Hematopoietic multipotent progenitor cell treated with erythropoietin and hydrocortisone succinate and interleukin-3 and kit ligand, for 6 days (in vitro differentiated cells): ENCODE measurements at regions not wholly inside any gene's neighbourhood (a gene's known extent, or its start where the extent isn't known, plus 50 kb on each side); places are given as distances from the start of the nearest gene placed in this dataset.
"Not testable (repeated sequence)": the region's sequence is repeated elsewhere in the genome, so short reads cannot be mapped to it uniquely, and the experiment has no call there.

Experiments
- DNase-seq: peaks from one replicate; pipeline ENCODE4 v3.0.0-alpha.2; 2015

GRCh38 chr21:27578741-27579265 lies 611.9 kb upstream of the ADAMTS5 start:
- no peak for DNase-seq

- no peak for DNase-seq
Measured at GRCh38 chr21:27572696-27573095, 605.8 kb upstream of the ADAMTS5 start.

GRCh38 chr21:27571706-27572105 lies 604.8 kb upstream of the ADAMTS5 start:
- no peak for DNase-seq

- DNase-seq, result no peak
Measured at GRCh38 chr21:27570306-27570868, 603.5 kb upstream of the ADAMTS5 start.

GRCh38 chr21:27569831-27570230 lies 602.9 kb upstream of the ADAMTS5 start:
- DNase-seq, result no peak

GRCh38 chr21:27569091-27569490 lies 602.2 kb upstream of the ADAMTS5 start:
- DNase-seq, result no peak

- no peak for DNase-seq
Measured at GRCh38 chr21:27567381-27567780, 600.5 kb upstream of the ADAMTS5 start.

- no peak for DNase-seq
Measured at GRCh38 chr21:27566521-27566920, 599.6 kb upstream of the ADAMTS5 start.

- no peak for DNase-seq
Measured at GRCh38 chr21:27565364-27565763, 598.5 kb upstream of the ADAMTS5 start.

GRCh38 chr21:27564684-27565301 lies 597.9 kb upstream of the ADAMTS5 start:
- DNase-seq, result peak; percentile 25

GRCh38 chr21:27562303-27562702 lies 595.4 kb upstream of the ADAMTS5 start:
- DNase-seq, result no peak

- DNase-seq, result no peak
Measured at GRCh38 chr21:27561116-27561515, 594.2 kb upstream of the ADAMTS5 start.

GRCh38 chr21:27557356-27557755 lies 590.5 kb upstream of the ADAMTS5 start:
- no peak for DNase-seq

- DNase-seq, result no peak
Measured at GRCh38 chr21:27555996-27556395, 589.1 kb upstream of the ADAMTS5 start.

GRCh38 chr21:27550287-27550686 lies 583.4 kb upstream of the ADAMTS5 start:
- DNase-seq, result no peak

GRCh38 chr21:27548486-27548885 lies 581.6 kb upstream of the ADAMTS5 start:
- no peak for DNase-seq

- DNase-seq, result no peak
Measured at GRCh38 chr21:27545754-27546349, 579.0 kb upstream of the ADAMTS5 start.

- DNase-seq, result not testable (repeated sequence)
Measured at GRCh38 chr21:27542126-27542525, 575.2 kb upstream of the ADAMTS5 start.

GRCh38 chr21:27536319-27536718 lies 569.4 kb upstream of the ADAMTS5 start:
- DNase-seq, result no peak

- no peak for DNase-seq
Measured at GRCh38 chr21:27535188-27535587, 568.3 kb upstream of the ADAMTS5 start.

- DNase-seq, result no peak
Measured at GRCh38 chr21:27534206-27534605, 567.3 kb upstream of the ADAMTS5 start.

GRCh38 chr21:27532076-27532475 lies 565.2 kb upstream of the ADAMTS5 start:
- no peak for DNase-seq

GRCh38 chr21:27528697-27529096 lies 561.8 kb upstream of the ADAMTS5 start:
- DNase-seq, result no peak

- DNase-seq, result no peak
Measured at GRCh38 chr21:27526451-27526850, 559.6 kb upstream of the ADAMTS5 start.
